Esophagus muscularis mucosa (tissue), 4 donors: ENCODE measurements at regions not wholly inside any gene's neighbourhood (a gene's known extent, or its start where the extent isn't known, plus 50 kb on each side); places are given as distances from the start of the nearest gene placed in this dataset.

Experiments
- DNase-seq: peaks from one replicate; pipeline ENCODE4 v3.0.0-alpha.2; 2017; ENCODE audit errors: extremely low spot score
- H3K27ac ChIP-seq, 4 donors: fragments of 200-600 bp; sonication (generic); replicated peaks in 1 of 4; 1 replicate in 3 of 4; 2 replicates in 1 of 4; pipeline ENCODE4 v1.5.1; 2016 to 2019; ENCODE audit warnings: mild to moderate bottlenecking in 1 of 4
- H3K27me3 ChIP-seq, 4 donors: fragments of 200-600 bp; sonication (generic); one replicate each; pipeline versions ENCODE4 v1.5.1 to v1.6.0; 2016 to 2019
- H3K36me3 ChIP-seq, 4 donors: fragments of 200-600 bp; sonication (generic); one replicate each; pipeline ENCODE4 v1.5.1; 2016 to 2019
- H3K4me1 ChIP-seq, 4 donors: fragments of 200-600 bp; sonication (generic); one replicate each; pipeline ENCODE4 v1.5.1; 2016 to 2019
- H3K4me3 ChIP-seq, 4 donors: fragments of 200-600 bp; sonication (generic); 1 replicate in 2 of 4; 2 replicates in 2 of 4; pipeline ENCODE4 v1.5.1; 2016 to 2019; ENCODE audit warnings: mild to moderate bottlenecking in 4 of 4, moderate library complexity in 1 of 4
- H3K9me3 ChIP-seq, 4 donors: fragments of 200-600 bp; sonication (generic); 1 replicate in 3 of 4; 2 replicates in 1 of 4; pipeline ENCODE4 v1.5.1; 2016 to 2019
- EP300 ChIP-seq: sonication (generic); formaldehyde crosslinking; IDR thresholded peaks from one replicate; pipeline ENCODE4 v1.6.1; 2017; ENCODE audit warnings: antibody characterized with exemption
- POLR2A ChIP-seq: fragments of 450-650 bp; IDR thresholded peaks from one replicate; pipeline ENCODE4 v1.6.1; 2017; ENCODE audit warnings: antibody characterized with exemption, moderate library complexity, mild to moderate bottlenecking, low read depth
- POLR2AphosphoS5 ChIP-seq, 2 donors: sonication (generic); formaldehyde crosslinking; IDR thresholded peaks; one replicate each; pipeline ENCODE4 v1.6.1; 2017; ENCODE audit warnings: antibody characterized with exemption in 2 of 2
- WGBS: methylation state at CpG from one replicate; pipeline ENCODE4 v1.1.5; 2018; 5-methylcytosine and 5-hydroxymethylcytosine counted together
- intact Hi-C: fragments of 100-400 bp; cut with DNase I; formaldehyde crosslinking; loops from one replicate; pipeline ENCODE4 v1.15.1; 2023
- TF ChIP-seq, protein P1 (sequence below), 3 experiments: fragments of 200-600 bp in 2 of 3; fragments of 450-650 bp in 1 of 3; sonication (generic) in 2 of 3; IDR thresholded peaks; one replicate each; pipeline ENCODE4 v1.5.1; 2017 to 2019; ENCODE audit warnings: antibody characterized with exemption in 3 of 3, mild to moderate bottlenecking in 2 of 3, moderate library complexity in 1 of 3

GRCh38 chr18:33844232-33844631 is 266.2 kb downstream of the ASXL3 start:
- peaks cover 0 to 7% (median 2%) of the 10 kb centered on the region in 4 donors for H3K4me1 ChIP-seq
- H3K4me3 ChIP-seq: no peak overlapping the region
- intact Hi-C loops: no loop called here
- 80% methylated on average over 3 of the region's 3 CpGs for WGBS
- no peaks in the 10 kb centered on the region for H3K9me3 ChIP-seq
- no peak overlapping the region for H3K27ac ChIP-seq
- no peaks in the 10 kb centered on the region for H3K36me3 ChIP-seq
- H3K27me3 ChIP-seq: no peaks in the 10 kb centered on the region
- no peak for DNase-seq
- TF ChIP-seq EP300: no peak

DNA sequence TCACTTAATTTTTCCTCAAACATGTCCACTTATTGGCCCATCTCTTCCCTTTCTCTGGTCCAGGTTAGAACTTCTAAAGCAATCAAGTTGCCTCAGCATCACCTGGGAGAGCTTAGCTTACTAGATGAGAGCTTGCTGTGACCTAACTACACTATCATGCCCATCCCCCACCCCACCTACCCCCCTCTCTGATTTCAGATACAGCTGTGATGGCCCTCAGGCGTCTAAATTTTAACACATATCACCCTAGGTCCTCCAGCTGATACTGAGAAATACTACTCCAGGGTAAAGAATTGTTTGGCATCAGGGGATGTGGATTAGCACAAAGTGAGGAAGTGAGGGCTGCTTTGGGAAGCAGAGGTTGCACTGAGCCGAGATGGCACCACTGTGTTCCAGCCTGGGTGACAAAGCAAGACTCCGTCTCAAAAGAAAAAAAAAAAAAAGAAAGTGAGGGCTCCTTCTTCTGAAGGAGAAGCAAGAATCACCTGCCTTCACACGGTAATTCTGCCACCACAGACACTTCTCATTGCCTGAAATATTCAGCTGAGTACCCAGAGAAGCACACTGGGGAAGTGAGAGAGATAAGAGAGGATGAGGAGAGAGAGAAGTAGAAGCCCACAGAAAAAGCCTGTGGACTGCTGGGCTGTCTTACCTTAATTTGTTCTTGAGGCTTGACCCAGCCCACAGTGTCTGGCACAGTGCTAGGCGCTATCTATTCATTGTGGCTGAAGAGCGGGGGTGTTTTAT is 263.4 kb downstream of the ASXL3 start:
- H3K36me3 ChIP-seq: no peaks in the 10 kb centered on the region
- no peaks in the 10 kb centered on the region for H3K27me3 ChIP-seq
- no peak for DNase-seq
- WGBS: 79% methylated on average over 6 of the region's 6 CpGs
- H3K4me3 ChIP-seq: no peak overlapping the region
- H3K4me1 ChIP-seq: peaks cover 0 to 7% (median 2%) of the 10 kb centered on the region in 4 donors
- TF ChIP-seq, protein P1, sequence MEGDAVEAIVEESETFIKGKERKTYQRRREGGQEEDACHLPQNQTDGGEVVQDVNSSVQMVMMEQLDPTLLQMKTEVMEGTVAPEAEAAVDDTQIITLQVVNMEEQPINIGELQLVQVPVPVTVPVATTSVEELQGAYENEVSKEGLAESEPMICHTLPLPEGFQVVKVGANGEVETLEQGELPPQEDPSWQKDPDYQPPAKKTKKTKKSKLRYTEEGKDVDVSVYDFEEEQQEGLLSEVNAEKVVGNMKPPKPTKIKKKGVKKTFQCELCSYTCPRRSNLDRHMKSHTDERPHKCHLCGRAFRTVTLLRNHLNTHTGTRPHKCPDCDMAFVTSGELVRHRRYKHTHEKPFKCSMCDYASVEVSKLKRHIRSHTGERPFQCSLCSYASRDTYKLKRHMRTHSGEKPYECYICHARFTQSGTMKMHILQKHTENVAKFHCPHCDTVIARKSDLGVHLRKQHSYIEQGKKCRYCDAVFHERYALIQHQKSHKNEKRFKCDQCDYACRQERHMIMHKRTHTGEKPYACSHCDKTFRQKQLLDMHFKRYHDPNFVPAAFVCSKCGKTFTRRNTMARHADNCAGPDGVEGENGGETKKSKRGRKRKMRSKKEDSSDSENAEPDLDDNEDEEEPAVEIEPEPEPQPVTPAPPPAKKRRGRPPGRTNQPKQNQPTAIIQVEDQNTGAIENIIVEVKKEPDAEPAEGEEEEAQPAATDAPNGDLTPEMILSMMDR (IDR thresholded peaks at IDR 0.05): no peak
- TF ChIP-seq POLR2A (no peak), EP300 (no peak), POLR2AphosphoS5 (IDR thresholded peaks at IDR 0.05) (no peak)
- H3K9me3 ChIP-seq: no peaks in the 10 kb centered on the region
- no peak overlapping the region for H3K27ac ChIP-seq
- intact Hi-C loops: no loop called here

- Histone ChIP-seq H3K9me3 (no peaks in the 10 kb centered on the region), H3K4me1 (peaks cover 0 to 7% (median 2%) of the 10 kb centered on the region in 4 donors), H3K4me3 (no peak overlapping the region), H3K27me3 (no peaks in the 10 kb centered on the region), H3K27ac (no peak overlapping the region), H3K36me3 (no peaks in the 10 kb centered on the region)
- no peak for DNase-seq
- WGBS: 50% methylated on average over 2 of the region's 2 CpGs
- intact Hi-C loops: no loop called here
- TF ChIP-seq, protein P1 (IDR thresholded peaks at IDR 0.05): no peak
- no peak for TF ChIP-seq POLR2A
- TF ChIP-seq EP300: no peak
- no peak for TF ChIP-seq POLR2AphosphoS5 (IDR thresholded peaks at IDR 0.05)
Observed at GRCh38 chr18:33840212-33840593, 262.2 kb downstream of the ASXL3 start.

- 10% methylated on average over 6 of the region's 6 CpGs for WGBS
- no peak for TF ChIP-seq POLR2A
- TF ChIP-seq, protein P1 (IDR thresholded peaks at IDR 0.05): peak; percentile 33 to 60 (median 40)
- Histone ChIP-seq H3K27me3 (no peaks in the 10 kb centered on the region), H3K4me1 (peaks cover 0 to 7% (median 2%) of the 10 kb centered on the region in 4 donors), H3K9me3 (no peaks in the 10 kb centered on the region), H3K27ac (no peak overlapping the region), H3K4me3 (no peak overlapping the region), H3K36me3 (no peaks in the 10 kb centered on the region)
- intact Hi-C loops: no loop called here
- DNase-seq: no peak
Observed at GRCh38 chr18:33839452-33840211, 261.6 kb downstream of the ASXL3 start.

GRCh38 chr18:33838054-33838453 is 260.0 kb downstream of the ASXL3 start:
- 96% methylated on average over 1 of the region's 1 CpG for WGBS

More at GRCh38 chr18:33838054-33838453, 260.0 kb downstream of the ASXL3 start:
- TF ChIP-seq, protein P1 (IDR thresholded peaks at IDR 0.05): no peak
- TF ChIP-seq POLR2A: no peak
- Histone ChIP-seq H3K4me3 (no peak overlapping the region), H3K4me1 (peaks cover 0 to 7% (median 2%) of the 10 kb centered on the region in 4 donors), H3K9me3 (peaks cover 0 to under 1% (median 0%) of the 10 kb centered on the region in 4 donors), H3K27me3 (no peaks in the 10 kb centered on the region), H3K27ac (no peak overlapping the region), H3K36me3 (no peaks in the 10 kb centered on the region)
- intact Hi-C loops: no loop called here
- DNase-seq: no peak
